PC-3 (cell line): ENCODE measurements at regions not wholly inside any gene's neighbourhood (a gene's known extent, or its start where the extent isn't known, plus 50 kb on each side); places are given as distances from the start of the nearest gene placed in this dataset.

ENCODE experiments used
- CTCF ChIP-seq: fragments of 300-600 bp; sonication (generic); conservative IDR thresholded peaks from 2 replicates; pipeline ENCODE4 v1.5.1; 2017; ENCODE audit warnings: antibody characterized with exemption, low read depth, mild to moderate bottlenecking, low read length
- EZH2phosphoT487 ChIP-seq: fragments of 300-600 bp; sonication (generic); IDR thresholded peaks from 2 replicates; pipeline ENCODE4 v1.6.1; 2018; ENCODE audit warnings: mild to moderate bottlenecking, antibody characterized with exemption, low read length, borderline replicate concordance

DNA sequence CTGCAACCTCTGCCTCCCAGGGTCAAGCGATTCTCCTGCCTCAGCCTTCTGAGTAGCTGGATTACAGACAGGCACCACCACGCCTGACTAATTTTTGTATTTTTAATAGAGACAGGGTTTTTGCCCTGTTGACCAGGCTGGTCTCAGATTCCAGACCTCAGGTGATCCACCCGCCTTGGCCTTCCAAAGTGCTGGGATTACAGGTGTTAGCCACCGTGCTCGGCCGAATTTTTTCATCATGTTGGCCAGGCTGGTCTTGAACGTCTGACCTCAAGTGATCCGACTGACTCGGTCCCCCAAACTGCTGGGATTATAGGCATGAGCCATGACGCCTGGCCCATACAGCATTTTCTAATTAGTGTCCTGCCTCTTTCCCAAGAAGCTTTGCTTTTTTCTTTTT lies 52.7 kb upstream of the ADORA2B start:
- TF ChIP-seq CTCF = no peak
- no peak for TF ChIP-seq EZH2phosphoT487
